Astrocyte (in vitro differentiated cells and primary cell): ENCODE measurements at regions not wholly inside any gene's neighbourhood (a gene's known extent, or its start where the extent isn't known, plus 50 kb on each side); places are given as distances from the start of the nearest gene placed in this dataset.
"Not testable (repeated sequence)": the region's sequence is repeated elsewhere in the genome, so short reads cannot be mapped to it uniquely, and the experiment has no call there.

Experiments
- DNase-seq: peaks from one replicate; pipeline ENCODE4 v3.0.0-alpha.2; 2010; ENCODE audit warnings: low read depth
- FAIRE-seq: peaks from 2 replicates; lab custom pipeline; 2011; peaks lifted over from hg19 to GRCh38; lab: Jason Lieb, UNC
- H2AFZ ChIP-seq: 2 replicates; pipeline ENCODE4 v1.6.0; 2012; ENCODE audit warnings: low read depth, low read length, inconsistent platforms
- H3K27ac ChIP-seq: 2 replicates; pipeline ENCODE4 v1.5.1; 2011; ENCODE audit warnings: low read depth, low read length, inconsistent platforms
- H3K27me3 ChIP-seq: 2 replicates; pipeline ENCODE4 v1.6.0; 2011; ENCODE audit warnings: low read length, inconsistent platforms; ENCODE audit not compliant: insufficient read depth
- H3K36me3 ChIP-seq: 2 replicates; pipeline ENCODE4 v1.5.1; 2011; ENCODE audit warnings: low read length, inconsistent platforms; ENCODE audit not compliant: insufficient read depth
- H3K4me1 ChIP-seq: 2 replicates; pipeline ENCODE4 v1.5.1; 2011; ENCODE audit warnings: low read length, inconsistent platforms; ENCODE audit not compliant: insufficient read depth
- H3K4me2 ChIP-seq: 2 replicates; pipeline ENCODE4 v1.6.0; 2012; ENCODE audit warnings: low read length, inconsistent platforms
- H3K4me3 ChIP-seq: 2 replicates; pipeline ENCODE4 v1.5.1; 2011; ENCODE audit warnings: low read depth, mild to moderate bottlenecking, low read length, inconsistent platforms; ENCODE audit not compliant: insufficient read depth
- H3K79me2 ChIP-seq: 2 replicates; pipeline ENCODE4 v1.6.0; 2012; ENCODE audit warnings: mild to moderate bottlenecking, low read length, inconsistent platforms; ENCODE audit not compliant: insufficient read depth
- H3K9ac ChIP-seq: 2 replicates; pipeline ENCODE4 v1.6.0; 2012; ENCODE audit warnings: mild to moderate bottlenecking, low read length, inconsistent platforms
- H3K9me3 ChIP-seq: 2 replicates; pipeline ENCODE4 v1.5.1; 2012; ENCODE audit warnings: low read depth, mild to moderate bottlenecking, low read length, inconsistent platforms; ENCODE audit not compliant: insufficient read depth
- H4K20me1 ChIP-seq: 2 replicates; pipeline ENCODE4 v1.6.0; 2012; ENCODE audit warnings: low read length, inconsistent platforms; ENCODE audit not compliant: insufficient read depth
- H3K27ac Mint-ChIP-seq: one replicate; pipeline ENCODE4 v1.8.0; 2021; ENCODE audit warnings: mild to moderate bottlenecking, mixed read lengths; ENCODE audit not compliant: unreplicated experiment
- H3K27me3 Mint-ChIP-seq: one replicate; pipeline ENCODE4 v1.8.0; 2021; ENCODE audit warnings: low read depth, mixed read lengths; ENCODE audit not compliant: unreplicated experiment
- H3K36me3 Mint-ChIP-seq: one replicate; pipeline ENCODE4 v1.8.0; 2021; ENCODE audit warnings: low read depth, mixed read lengths; ENCODE audit not compliant: unreplicated experiment
- H3K4me1 Mint-ChIP-seq: one replicate; pipeline ENCODE4 v1.8.0; 2021; ENCODE audit warnings: low read depth, mixed read lengths; ENCODE audit not compliant: unreplicated experiment
- H3K4me3 Mint-ChIP-seq: one replicate; pipeline ENCODE4 v1.8.0; 2021; ENCODE audit warnings: mild to moderate bottlenecking, moderate library complexity, mixed read lengths; ENCODE audit not compliant: unreplicated experiment
- H3K9me3 Mint-ChIP-seq: one replicate; pipeline ENCODE4 v1.8.0; 2021; ENCODE audit warnings: mild to moderate bottlenecking, mixed read lengths; ENCODE audit not compliant: unreplicated experiment
- CTCF ChIP-seq: IDR thresholded peaks from 2 replicates; pipeline ENCODE4 v1.5.1; 2011; ENCODE audit warnings: low read depth, mild to moderate bottlenecking, inconsistent platforms, low read length, moderate library complexity; ENCODE audit not compliant: insufficient read depth
- EZH2 ChIP-seq: IDR thresholded peaks from 2 replicates; pipeline ENCODE4 v1.6.1; 2012; ENCODE audit warnings: mild to moderate bottlenecking, low read length, inconsistent platforms; ENCODE audit not compliant: insufficient read depth

DNA sequence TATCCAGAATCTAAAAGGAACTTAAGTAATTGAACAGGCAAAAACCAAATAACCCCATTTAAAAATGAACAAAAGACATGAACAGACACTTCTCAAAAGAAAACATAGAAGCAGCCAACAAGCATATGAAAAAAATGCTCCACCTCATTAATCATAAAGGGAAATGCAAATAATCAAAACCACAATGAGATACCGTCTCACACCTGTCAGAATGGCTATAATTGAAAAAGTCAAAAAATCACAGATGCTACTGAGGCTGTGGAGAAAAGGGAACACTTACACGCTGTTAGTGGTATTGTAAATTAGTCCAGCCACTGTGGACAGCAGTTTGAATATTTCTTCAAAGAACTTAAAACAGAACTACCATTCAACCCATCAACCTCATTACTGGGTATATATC lies 220.7 kb downstream of the MEX3B start:
- no peak for TF ChIP-seq EZH2
- TF ChIP-seq CTCF = no peak
- Mint-ChIP-seq H3K4me3 (no peak overlapping the region), H3K9me3 (peaks cover 6% of the 10 kb centered on the region), H3K27ac (no peak overlapping the region), H3K36me3 (no peaks in the 10 kb centered on the region), H3K4me1 (peaks cover 3% of the 10 kb centered on the region), H3K27me3 (no peaks in the 10 kb centered on the region)
- Histone ChIP-seq H2AFZ (no peak overlapping the region), H3K9me3 (peaks cover 2% of the 10 kb centered on the region), H3K36me3 (no peaks in the 10 kb centered on the region), H3K4me1 (no peaks in the 10 kb centered on the region), H3K79me2 (no peaks in the 10 kb centered on the region), H3K4me2 (no peak overlapping the region), H3K9ac (no peak overlapping the region), H3K27me3 (no peaks in the 10 kb centered on the region), H4K20me1 (no peaks in the 10 kb centered on the region), H3K4me3 (no peak overlapping the region), H3K27ac (no peak overlapping the region)
- DNase-seq = no peak
- no peak for FAIRE-seq

GRCh38 chr15:81822587-81822986 lies 223.2 kb downstream of the MEX3B start:
- H3K27ac ChIP-seq, H2AFZ ChIP-seq, H3K4me2 ChIP-seq, H3K9ac ChIP-seq, H3K4me3 Mint-ChIP-seq, H3K9me3 Mint-ChIP-seq, H3K9me3 ChIP-seq, H4K20me1 ChIP-seq, H3K4me3 ChIP-seq, H3K79me2 ChIP-seq, H3K27ac Mint-ChIP-seq, H3K36me3 Mint-ChIP-seq, FAIRE-seq, H3K4me1 ChIP-seq, H3K36me3 ChIP-seq, H3K4me1 Mint-ChIP-seq, H3K27me3 ChIP-seq, H3K27me3 Mint-ChIP-seq, DNase-seq: not testable (repeated sequence)

- Histone ChIP-seq H3K79me2 (no peaks in the 10 kb centered on the region), H3K4me3 (no peak overlapping the region), H3K4me1 (no peaks in the 10 kb centered on the region), H3K36me3 (no peaks in the 10 kb centered on the region), H3K4me2 (no peak overlapping the region), H2AFZ (no peak overlapping the region), H4K20me1 (no peaks in the 10 kb centered on the region), H3K27ac (no peak overlapping the region), H3K27me3 (no peaks in the 10 kb centered on the region), H3K9ac (no peak overlapping the region), H3K9me3 (no peaks in the 10 kb centered on the region)
- H3K9me3 Mint-ChIP-seq = peaks cover 3% of the 10 kb centered on the region
- no peaks in the 10 kb centered on the region for H3K36me3 Mint-ChIP-seq
- H3K4me3 Mint-ChIP-seq = no peak overlapping the region
- no peaks in the 10 kb centered on the region for H3K27me3 Mint-ChIP-seq
- no peak for FAIRE-seq
- H3K27ac Mint-ChIP-seq = no peak overlapping the region
- H3K4me1 Mint-ChIP-seq = peaks cover 3% of the 10 kb centered on the region
- DNase-seq = no peak
- TF ChIP-seq CTCF (no peak), EZH2 (no peak)
Measured at GRCh38 chr15:81819924-81820635, 225.7 kb downstream of the MEX3B start.
